IPS-18c (cell line): ENCODE measurements at regions not wholly inside any gene's neighbourhood (a gene's known extent, or its start where the extent isn't known, plus 50 kb on each side); places are given as distances from the start of the nearest gene placed in this dataset.

Experiments
- H3K4me3 ChIP-seq: 2 replicates; pipeline ENCODE4 v1.7.0; 2013; ENCODE audit warnings: low read depth, mild to moderate bottlenecking, low read length, moderate library complexity; ENCODE audit not compliant: insufficient read depth
- H3K9me3 ChIP-seq: one replicate; pipeline ENCODE4 v1.6.1; 2013; ENCODE audit warnings: mild to moderate bottlenecking, low read length, moderate library complexity; ENCODE audit not compliant: control insufficient read depth, insufficient read depth

GRCh38 chr6:165920896-165921671, 246.6 kb downstream of the TBXT start:
- Histone ChIP-seq H3K9me3 (no peaks in the 10 kb centered on the region), H3K4me3 (no peak overlapping the region)

GRCh38 chr6:165917576-165917975, 250.1 kb downstream of the TBXT start:
- H3K4me3 ChIP-seq = no peak overlapping the region

GRCh38 chr6:165915022-165915770, 252.2 kb upstream of the PDE10A start:
- no peaks in the 10 kb centered on the region for H3K9me3 ChIP-seq
- no peak overlapping the region for H3K4me3 ChIP-seq

More at GRCh38 chr6:165917576-165917975, 250.1 kb downstream of the TBXT start:
- H3K9me3 ChIP-seq = no peaks in the 10 kb centered on the region

GRCh38 chr6:165913676-165914570, 250.9 kb upstream of the PDE10A start:
- Histone ChIP-seq H3K4me3 (no peak overlapping the region), H3K9me3 (no peaks in the 10 kb centered on the region)

- Histone ChIP-seq H3K9me3 (no peaks in the 10 kb centered on the region), H3K4me3 (no peak overlapping the region)
Measured at GRCh38 chr6:165910184-165910966, 247.3 kb upstream of the PDE10A start.

GRCh38 chr6:165906736-165907135, 243.7 kb upstream of the PDE10A start:
- H3K4me3 ChIP-seq = no peak overlapping the region
- H3K9me3 ChIP-seq = no peaks in the 10 kb centered on the region

GRCh38 chr6:165905744-165906143, 242.7 kb upstream of the PDE10A start:
- Histone ChIP-seq H3K4me3 (no peak overlapping the region), H3K9me3 (no peaks in the 10 kb centered on the region)

- no peak overlapping the region for H3K4me3 ChIP-seq
- no peaks in the 10 kb centered on the region for H3K9me3 ChIP-seq
Measured at GRCh38 chr6:165900970-165901369, 237.9 kb upstream of the PDE10A start.

- Histone ChIP-seq H3K4me3 (no peak overlapping the region), H3K9me3 (no peaks in the 10 kb centered on the region)
Measured at GRCh38 chr6:165899611-165900010, 236.6 kb upstream of the PDE10A start.

- no peak overlapping the region for H3K4me3 ChIP-seq
- no peaks in the 10 kb centered on the region for H3K9me3 ChIP-seq
Measured at GRCh38 chr6:165895421-165896165, 232.6 kb upstream of the PDE10A start.

GRCh38 chr6:165894171-165894825, 231.3 kb upstream of the PDE10A start:
- Histone ChIP-seq H3K9me3 (no peaks in the 10 kb centered on the region), H3K4me3 (no peak overlapping the region)

- H3K4me3 ChIP-seq = no peak overlapping the region
Measured at GRCh38 chr6:165893431-165893830, 230.4 kb upstream of the PDE10A start.

GRCh38 chr6:165891320-165891719, 228.3 kb upstream of the PDE10A start:
- peaks cover 4% of the 10 kb centered on the region for H3K9me3 ChIP-seq
- no peak overlapping the region for H3K4me3 ChIP-seq

More at GRCh38 chr6:165893431-165893830, 230.4 kb upstream of the PDE10A start:
- no peaks in the 10 kb centered on the region for H3K9me3 ChIP-seq

- Histone ChIP-seq H3K9me3 (peaks cover 4% of the 10 kb centered on the region), H3K4me3 (no peak overlapping the region)
Measured at GRCh38 chr6:165890404-165890735, 227.3 kb upstream of the PDE10A start.

- Histone ChIP-seq H3K9me3 (peaks cover 4% of the 10 kb centered on the region), H3K4me3 (no peak overlapping the region)
Measured at GRCh38 chr6:165889636-165890403, 226.8 kb upstream of the PDE10A start.
